ENCODE measurements at regions not wholly inside any gene's neighbourhood (a gene's known extent, or its start where the extent isn't known, plus 50 kb on each side); places are given as distances from the start of the nearest gene placed in this dataset.

GRCh38 chr6:137776256-137776655 is 90.8 kb upstream of the TNFAIP3 start:
- no peak for TF ChIP-seq CTCF (conservative IDR thresholded peaks at IDR 0.05 in 1 of 2, IDR thresholded peaks at IDR 0.05 in 1 of 2; ENCODE audit: low read depth in 1 of 2, low read length in 2 of 2)
- no peak for TF ChIP-seq EZH2 (IDR thresholded peaks at IDR 0.05; ENCODE audit: low read length, missing control alignments)
